ENCODE measurements at regions not wholly inside any gene's neighbourhood (a gene's known extent, or its start where the extent isn't known, plus 50 kb on each side); places are given as distances from the start of the nearest gene placed in this dataset.

- DNase-seq (ENCODE audit: low read depth), result no peak
Observed at GRCh38 chr2:220985561-220985960, 586.5 kb downstream of the EPHA4 start.

GRCh38 chr2:220987839-220988238 lies 584.3 kb downstream of the EPHA4 start:
- DNase-seq (ENCODE audit: low read depth), result no peak

- no peak for DNase-seq (ENCODE audit: low read depth)
Observed at GRCh38 chr2:220991972-220992371, 580.1 kb downstream of the EPHA4 start.

- no peak for DNase-seq (ENCODE audit: low read depth)
Observed at GRCh38 chr2:220994846-220995245, 577.3 kb downstream of the EPHA4 start.

- DNase-seq (ENCODE audit: low read depth), result no peak
Observed at GRCh38 chr2:220995581-220995980, 576.5 kb downstream of the EPHA4 start.

- no peak for DNase-seq (ENCODE audit: low read depth)
Observed at GRCh38 chr2:220998156-220998555, 573.9 kb downstream of the EPHA4 start.

- no peak for DNase-seq (ENCODE audit: low read depth)
Observed at GRCh38 chr2:220999356-220999755, 572.7 kb downstream of the EPHA4 start.

GRCh38 chr2:221001381-221001801 lies 570.7 kb downstream of the EPHA4 start:
- no peak for DNase-seq (ENCODE audit: low read depth)

- DNase-seq (ENCODE audit: low read depth), result no peak
Observed at GRCh38 chr2:221002101-221002685, 569.9 kb downstream of the EPHA4 start.

GRCh38 chr2:221005338-221005737 lies 566.8 kb downstream of the EPHA4 start:
- no peak for DNase-seq (ENCODE audit: low read depth)

GRCh38 chr2:221006084-221006483 lies 566.0 kb downstream of the EPHA4 start:
- DNase-seq (ENCODE audit: low read depth), result no peak

- no peak for DNase-seq (ENCODE audit: low read depth)
Observed at GRCh38 chr2:221016551-221016950, 555.6 kb downstream of the EPHA4 start.

GRCh38 chr2:221018262-221018661 lies 553.8 kb downstream of the EPHA4 start:
- DNase-seq (ENCODE audit: low read depth), result no peak

GRCh38 chr2:221019668-221020067 lies 552.4 kb downstream of the EPHA4 start:
- DNase-seq (ENCODE audit: low read depth), result no peak

- DNase-seq (ENCODE audit: low read depth), result no peak
Observed at GRCh38 chr2:221022554-221022953, 549.5 kb downstream of the EPHA4 start.

- peak; percentile 12 for DNase-seq (ENCODE audit: low read depth)
Observed at GRCh38 chr2:221025398-221025797, 546.7 kb downstream of the EPHA4 start.

GRCh38 chr2:221034026-221034701 lies 537.9 kb downstream of the EPHA4 start:
- no peak for DNase-seq (ENCODE audit: low read depth)

- DNase-seq (ENCODE audit: low read depth), result no peak
Observed at GRCh38 chr2:221034973-221035372, 537.1 kb downstream of the EPHA4 start.

GRCh38 chr2:221042926-221043325 lies 529.2 kb downstream of the EPHA4 start:
- no peak for DNase-seq (ENCODE audit: low read depth)

GRCh38 chr2:221044781-221045180 lies 527.3 kb downstream of the EPHA4 start:
- DNase-seq (ENCODE audit: low read depth), result no peak

- no peak for DNase-seq (ENCODE audit: low read depth)
Observed at GRCh38 chr2:221050020-221050795, 521.9 kb downstream of the EPHA4 start.

GRCh38 chr2:221051162-221051561 lies 520.9 kb downstream of the EPHA4 start:
- DNase-seq (ENCODE audit: low read depth), result no peak

- no peak for DNase-seq (ENCODE audit: low read depth)
Observed at GRCh38 chr2:221060376-221060775, 511.7 kb downstream of the EPHA4 start.
